ENCODE measurements at regions not wholly inside any gene's neighbourhood (a gene's known extent, or its start where the extent isn't known, plus 50 kb on each side); places are given as distances from the start of the nearest gene placed in this dataset.

DNA sequence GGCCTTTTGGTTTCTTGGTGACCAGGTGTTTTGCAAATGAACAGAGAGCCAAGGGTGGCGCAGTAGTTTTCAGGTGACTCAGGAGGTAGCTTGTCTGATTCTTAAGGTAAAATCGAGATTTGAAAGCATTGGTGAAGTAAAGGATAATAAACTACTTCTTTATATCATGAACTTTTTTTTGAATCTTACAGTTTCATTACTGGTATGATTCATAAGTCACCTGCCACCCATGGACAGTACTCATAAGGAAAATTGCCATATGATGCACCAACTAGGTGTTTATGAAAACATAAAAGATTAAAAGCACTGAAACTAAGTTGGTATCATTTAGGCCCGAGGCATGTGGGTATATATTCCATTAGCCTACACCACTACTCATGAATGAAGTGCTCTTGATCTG is 84.1 kb upstream of the MGAT5 start:
- Histone ChIP-seq H3K4me1 (peaks cover 11 to 38% (median 15%) of the 10 kb centered on the region in 4 donors), H3K36me3 (no peaks in the 10 kb centered on the region), H3K4me3 (no peak overlapping the region), H3K27ac (no peak overlapping the region), H3K9me3 (no peaks in the 10 kb centered on the region), H3K27me3 (no peaks in the 10 kb centered on the region)
- intact Hi-C loops (cut with DNase I; ENCODE audit: low total_unique reads) (no loop called here), in situ Hi-C loops (cut with MboI; ENCODE audit: low pct_ligation_motif_present in 1 of 4, low pct_unique_long_range_greater_than_20kb in 1 of 4, low sequenced_read_pairs in 3 of 4) (no loop called here)
- DNase-seq, result no peak
- no peak for TF ChIP-seq CTCF (IDR thresholded peaks at IDR 0.05)
- TF ChIP-seq POLR2AphosphoS5 (IDR thresholded peaks at IDR 0.05), result no peak
- no peak for TF ChIP-seq POLR2A (IDR thresholded peaks at IDR 0.05)
- TF ChIP-seq EP300 (IDR thresholded peaks at IDR 0.05; ENCODE audit: low read depth), result no peak
- WGBS, 2 donors (ENCODE audit: low coverage in 1 of 2), result 50 to 66% methylated on average over 2 to 3 of the region's 3 CpGs

- no peaks in the 10 kb centered on the region for H3K36me3 ChIP-seq
- no peaks in the 10 kb centered on the region for H3K27me3 ChIP-seq
- H3K27ac ChIP-seq, result no peak overlapping the region
- DNase-seq, result no peak
- WGBS, 2 donors (ENCODE audit: low coverage in 1 of 2), result 58 to 79% methylated on average over 3 of the region's 3 CpGs
- in situ Hi-C loops (cut with MboI; ENCODE audit: low pct_ligation_motif_present in 1 of 4, low pct_unique_long_range_greater_than_20kb in 1 of 4, low sequenced_read_pairs in 3 of 4) (no loop called here), intact Hi-C loops (cut with DNase I; ENCODE audit: low total_unique reads) (no loop called here)
- H3K9me3 ChIP-seq, result no peaks in the 10 kb centered on the region
- TF ChIP-seq POLR2AphosphoS5 (IDR thresholded peaks at IDR 0.05) (no peak), EP300 (IDR thresholded peaks at IDR 0.05; ENCODE audit: low read depth) (no peak), POLR2A (IDR thresholded peaks at IDR 0.05) (no peak), CTCF (IDR thresholded peaks at IDR 0.05) (no peak)
- H3K4me3 ChIP-seq, result no peak overlapping the region
- peaks cover 11 to 43% (median 16%) of the 10 kb centered on the region in 4 donors for H3K4me1 ChIP-seq
Measured at GRCh38 chr2:134170294-134170693, 83.6 kb upstream of the MGAT5 start.

DNA sequence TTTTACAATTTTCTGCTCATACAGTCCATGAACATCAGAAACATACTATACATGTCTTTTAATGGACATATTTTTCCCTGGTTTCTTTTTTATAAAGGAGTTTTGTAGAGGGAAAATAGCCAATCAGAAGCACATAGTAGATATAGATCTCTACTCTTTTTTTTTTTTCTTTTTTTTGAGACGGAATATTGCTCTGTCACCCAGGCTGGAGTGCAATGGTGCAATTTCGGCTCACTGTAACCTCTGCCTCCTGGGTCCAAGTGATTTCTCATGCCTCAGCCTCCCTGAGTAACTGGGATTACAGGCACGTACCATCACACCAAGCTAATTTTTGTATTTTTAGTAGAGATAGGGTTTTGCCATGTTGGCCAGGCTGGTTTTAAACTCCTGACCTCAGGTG is 83.2 kb upstream of the MGAT5 start:
- Histone ChIP-seq H3K4me3 (no peak overlapping the region), H3K4me1 (peaks cover 11 to 47% (median 18%) of the 10 kb centered on the region in 4 donors), H3K27me3 (no peaks in the 10 kb centered on the region), H3K36me3 (no peaks in the 10 kb centered on the region), H3K27ac (no peak overlapping the region), H3K9me3 (no peaks in the 10 kb centered on the region)
- WGBS, 2 donors (ENCODE audit: low coverage in 1 of 2), result 83 to 89% methylated on average over 2 to 3 of the region's 3 CpGs
- no peak for TF ChIP-seq EP300 (IDR thresholded peaks at IDR 0.05; ENCODE audit: low read depth)
- TF ChIP-seq POLR2A (IDR thresholded peaks at IDR 0.05), result no peak
- intact Hi-C loops (cut with DNase I; ENCODE audit: low total_unique reads) (no loop called here), in situ Hi-C loops (cut with MboI; ENCODE audit: low pct_ligation_motif_present in 1 of 4, low pct_unique_long_range_greater_than_20kb in 1 of 4, low sequenced_read_pairs in 3 of 4) (no loop called here)
- no peak for DNase-seq

- TF ChIP-seq POLR2AphosphoS5 (IDR thresholded peaks at IDR 0.05) (peak in 2 of 3 donors; percentile 38 to 75), POLR2A (IDR thresholded peaks at IDR 0.05) (peak; percentile 39), CTCF (IDR thresholded peaks at IDR 0.05) (no peak)
- Histone ChIP-seq H3K27me3 (no peaks in the 10 kb centered on the region), H3K36me3 (no peaks in the 10 kb centered on the region), H3K4me3 (no peak overlapping the region), H3K27ac (peak overlapping the region; percentile 62 to 72 (median 68)), H3K9me3 (no peaks in the 10 kb centered on the region), H3K4me1 (peaks cover 13 to 72% (median 25%) of the 10 kb centered on the region in 4 donors)
- 39 to 50% methylated on average over 4 to 14 of the region's 14 CpGs for WGBS, 2 donors (ENCODE audit: low coverage in 1 of 2)
- in situ Hi-C loops (cut with MboI; ENCODE audit: low pct_ligation_motif_present in 1 of 4, low pct_unique_long_range_greater_than_20kb in 1 of 4, low sequenced_read_pairs in 3 of 4), result no loop called here
- DNase-seq, result peak; percentile 77
- intact Hi-C loops (cut with DNase I; ENCODE audit: low total_unique reads), result no loop called here
Measured at GRCh38 chr2:134173338-134174016, 80.4 kb upstream of the MGAT5 start.

DNA sequence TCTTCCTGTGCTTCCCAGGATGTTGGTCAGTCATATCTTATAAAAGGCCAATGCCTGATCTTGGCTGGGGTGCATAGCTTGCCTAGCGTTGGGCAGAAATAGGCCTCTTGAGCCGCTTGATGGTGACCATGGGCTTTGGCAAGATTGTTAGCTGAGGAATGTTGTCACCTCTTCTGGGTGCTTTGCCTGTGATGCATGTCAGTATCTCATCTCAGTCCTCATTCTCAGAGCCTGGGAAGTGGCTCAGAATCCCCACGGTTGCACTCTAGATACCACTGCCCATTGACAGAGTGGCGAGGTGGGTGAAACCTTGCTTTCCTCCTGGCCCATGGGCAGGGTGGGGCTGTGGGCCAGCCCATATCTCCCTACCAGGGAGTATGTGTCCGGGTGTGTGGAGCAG is 79.2 kb upstream of the MGAT5 start:
- in situ Hi-C loops (cut with MboI; ENCODE audit: low pct_ligation_motif_present in 1 of 4, low pct_unique_long_range_greater_than_20kb in 1 of 4, low sequenced_read_pairs in 3 of 4), result no loop called here
- 94% methylated on average over 5 of the region's 5 CpGs; no CpG with 5 or more reads in 1 of the 2 donors for WGBS, 2 donors (ENCODE audit: low coverage in 1 of 2)
- intact Hi-C loops (cut with DNase I; ENCODE audit: low total_unique reads), result no loop called here
- peak overlapping the region in 2 of 4 donors; percentile 1 to 72 for H3K27ac ChIP-seq
- DNase-seq, result no peak
- peaks cover 13 to 73% (median 25%) of the 10 kb centered on the region in 4 donors for H3K4me1 ChIP-seq
- TF ChIP-seq POLR2AphosphoS5 (IDR thresholded peaks at IDR 0.05) (no peak), CTCF (IDR thresholded peaks at IDR 0.05) (no peak), EP300 (IDR thresholded peaks at IDR 0.05; ENCODE audit: low read depth) (no peak), POLR2A (IDR thresholded peaks at IDR 0.05) (no peak)
- H3K9me3 ChIP-seq, result no peaks in the 10 kb centered on the region
- H3K27me3 ChIP-seq, result no peaks in the 10 kb centered on the region
- H3K36me3 ChIP-seq, result no peaks in the 10 kb centered on the region
- H3K4me3 ChIP-seq, result no peak overlapping the region
